CD14-positive monocyte (primary cell): ENCODE measurements at regions not wholly inside any gene's neighbourhood (a gene's known extent, or its start where the extent isn't known, plus 50 kb on each side); places are given as distances from the start of the nearest gene placed in this dataset.

Source experiments
- DNase-seq, 3 donors: peaks; one replicate each; pipeline ENCODE4 v3.0.0-alpha.2; 2011 to 2022
- H2AFZ ChIP-seq: 2 replicates; pipeline ENCODE4 v1.6.0; 2012; ENCODE audit warnings: mild to moderate bottlenecking, low read depth, low read length, inconsistent platforms; ENCODE audit not compliant: insufficient read depth, poor library complexity, severe bottlenecking
- H3K27ac ChIP-seq, 2 donors: 1 replicate in 1 of 2; 2 replicates in 1 of 2; pipeline ENCODE4 v1.5.1; 2012 to 2013; ENCODE audit warnings: low read length in 2 of 2, control low read depth in 1 of 2, inconsistent platforms in 1 of 2, low read depth in 1 of 2, mild to moderate bottlenecking in 1 of 2
- H3K27me3 ChIP-seq, 2 donors: one replicate each; pipeline versions ENCODE4 v1.6.0 to v1.6.1; 2011 to 2013; ENCODE audit warnings: low read length in 2 of 2; ENCODE audit not compliant: control insufficient read depth in 2 of 2, insufficient read depth in 2 of 2
- H3K36me3 ChIP-seq, 2 donors: replicated peaks in 1 of 2; 1 replicate in 1 of 2; 2 replicates in 1 of 2; pipeline versions ENCODE4 v1.5.1 to v1.6.1; 2012 to 2013; ENCODE audit warnings: low read length in 2 of 2, control low read depth in 1 of 2, inconsistent platforms in 1 of 2, mild to moderate bottlenecking in 1 of 2; ENCODE audit not compliant: insufficient read depth in 2 of 2, control insufficient read depth in 1 of 2
- H3K4me1 ChIP-seq, 2 donors: 1 replicate in 1 of 2; 2 replicates in 1 of 2; pipeline versions ENCODE4 v1.5.1 to v1.6.1; 2012 to 2013; ENCODE audit warnings: low read length in 2 of 2, control low read depth in 1 of 2, inconsistent platforms in 1 of 2, mild to moderate bottlenecking in 1 of 2, moderate library complexity in 1 of 2; ENCODE audit not compliant: insufficient read depth in 2 of 2, control insufficient read depth in 1 of 2
- H3K4me2 ChIP-seq: replicated peaks from 2 replicates; pipeline ENCODE3; 2012; ENCODE audit warnings: low read length, moderate library complexity, mild to moderate bottlenecking; ENCODE audit not compliant: poor library complexity, severe bottlenecking; ENCODE audit errors: extremely low read depth
- H3K4me3 ChIP-seq, 3 experiments: fragments of 200-600 bp in 1 of 3; sonication (generic) in 1 of 3; replicated peaks in 1 of 3; 1 replicate in 2 of 3; 2 replicates in 1 of 3; pipeline ENCODE4 v1.5.1; 2011 to 2013; ENCODE audit warnings: low read length in 3 of 3, mild to moderate bottlenecking in 3 of 3, control low read depth in 2 of 3, low read depth in 2 of 3, inconsistent platforms in 1 of 3, moderate library complexity in 1 of 3
- H3K79me2 ChIP-seq: 2 replicates; pipeline ENCODE4 v1.6.0; 2012; ENCODE audit warnings: mild to moderate bottlenecking, control low read depth, inconsistent platforms, low read length, moderate library complexity; ENCODE audit not compliant: insufficient read depth
- H3K9ac ChIP-seq: 2 replicates; pipeline ENCODE4 v1.6.0; 2017; ENCODE audit warnings: low read length, mild to moderate bottlenecking; ENCODE audit not compliant: insufficient read depth, poor library complexity, severe bottlenecking
- H3K9me3 ChIP-seq, 2 donors: replicated peaks in 1 of 2; 1 replicate in 1 of 2; 2 replicates in 1 of 2; pipeline versions ENCODE4 v1.5.1 to v1.6.1; 2012 to 2013; ENCODE audit warnings: low read length in 2 of 2, control low read depth in 1 of 2; ENCODE audit not compliant: control insufficient read depth in 1 of 2, insufficient read depth in 1 of 2
- H4K20me1 ChIP-seq: 2 replicates; pipeline ENCODE4 v1.6.0; 2012; ENCODE audit warnings: mild to moderate bottlenecking, low read length, control low read depth, moderate library complexity; ENCODE audit not compliant: insufficient read depth
- H3K27ac Mint-ChIP-seq, 7 donors: one replicate each; pipeline ENCODE4 v1.8.0; 2020; ENCODE audit warnings: mild to moderate bottlenecking in 7 of 7, mixed read lengths in 7 of 7, moderate library complexity in 6 of 7, inconsistent platforms in 2 of 7
- H3K27me3 Mint-ChIP-seq, 3 donors: one replicate each; pipeline ENCODE4 v1.8.0; 2021 to 2022; ENCODE audit warnings: low read depth in 3 of 3, mild to moderate bottlenecking in 3 of 3, mixed read lengths in 3 of 3, moderate library complexity in 3 of 3, inconsistent platforms in 1 of 3
- H3K36me3 Mint-ChIP-seq, 2 donors: one replicate each; pipeline ENCODE4 v1.8.0; 2020; ENCODE audit warnings: mixed read lengths in 2 of 2, inconsistent platforms in 1 of 2, mild to moderate bottlenecking in 1 of 2
- H3K4me1 Mint-ChIP-seq: one replicate; pipeline ENCODE4 v1.8.0; 2020; ENCODE audit warnings: mild to moderate bottlenecking, mixed read lengths
- H3K4me3 Mint-ChIP-seq, 2 donors: one replicate each; pipeline ENCODE4 v1.8.0; 2020; ENCODE audit warnings: mild to moderate bottlenecking in 2 of 2, mixed read lengths in 2 of 2, moderate library complexity in 1 of 2
- H3K9me3 Mint-ChIP-seq, 7 donors: one replicate each; pipeline ENCODE4 v1.8.0; 2020 to 2022; ENCODE audit warnings: mixed read lengths in 7 of 7, mild to moderate bottlenecking in 6 of 7, moderate library complexity in 6 of 7, inconsistent platforms in 2 of 7
- intact Hi-C, 2 donors: fragments of 100-400 bp; cut with micrococcal nuclease; formaldehyde crosslinking; loops; one replicate each; pipeline versions ENCODE4 v1.15.0 to v1.15.1; 2023
- TF ChIP-seq, protein P1 (sequence below): fragments of 200-600 bp; IDR thresholded peaks from one replicate; pipeline ENCODE4 v1.8.0; 2022; ENCODE audit warnings: antibody characterized with exemption, mild to moderate bottlenecking

- Histone ChIP-seq H3K36me3 (no peaks in the 10 kb centered on the region), H3K27me3 (no peaks in the 10 kb centered on the region), H3K9ac (no peak overlapping the region), H3K4me2 (no peak overlapping the region), H2AFZ (no peak overlapping the region), H3K4me1 (no peaks in the 10 kb centered on the region), H3K9me3 (no peaks in the 10 kb centered on the region), H3K4me3 (no peak overlapping the region), H3K79me2 (no peaks in the 10 kb centered on the region), H4K20me1 (no peaks in the 10 kb centered on the region), H3K27ac (no peak overlapping the region)
- H3K4me3 Mint-ChIP-seq = no peak overlapping the region
- DNase-seq = no peak
- peaks cover 0 to 6% (median 0%) of the 10 kb centered on the region in 7 donors for H3K9me3 Mint-ChIP-seq
- H3K36me3 Mint-ChIP-seq = no peaks in the 10 kb centered on the region
- no peaks in the 10 kb centered on the region for H3K27me3 Mint-ChIP-seq
- no peak overlapping the region for H3K27ac Mint-ChIP-seq
- no peaks in the 10 kb centered on the region for H3K4me1 Mint-ChIP-seq
- intact Hi-C loops = no loop called here
- TF ChIP-seq, protein P1, sequence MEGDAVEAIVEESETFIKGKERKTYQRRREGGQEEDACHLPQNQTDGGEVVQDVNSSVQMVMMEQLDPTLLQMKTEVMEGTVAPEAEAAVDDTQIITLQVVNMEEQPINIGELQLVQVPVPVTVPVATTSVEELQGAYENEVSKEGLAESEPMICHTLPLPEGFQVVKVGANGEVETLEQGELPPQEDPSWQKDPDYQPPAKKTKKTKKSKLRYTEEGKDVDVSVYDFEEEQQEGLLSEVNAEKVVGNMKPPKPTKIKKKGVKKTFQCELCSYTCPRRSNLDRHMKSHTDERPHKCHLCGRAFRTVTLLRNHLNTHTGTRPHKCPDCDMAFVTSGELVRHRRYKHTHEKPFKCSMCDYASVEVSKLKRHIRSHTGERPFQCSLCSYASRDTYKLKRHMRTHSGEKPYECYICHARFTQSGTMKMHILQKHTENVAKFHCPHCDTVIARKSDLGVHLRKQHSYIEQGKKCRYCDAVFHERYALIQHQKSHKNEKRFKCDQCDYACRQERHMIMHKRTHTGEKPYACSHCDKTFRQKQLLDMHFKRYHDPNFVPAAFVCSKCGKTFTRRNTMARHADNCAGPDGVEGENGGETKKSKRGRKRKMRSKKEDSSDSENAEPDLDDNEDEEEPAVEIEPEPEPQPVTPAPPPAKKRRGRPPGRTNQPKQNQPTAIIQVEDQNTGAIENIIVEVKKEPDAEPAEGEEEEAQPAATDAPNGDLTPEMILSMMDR = no peak
Observed at GRCh38 chr1:187110351-187110750, 281.6 kb downstream of the PLA2G4A start.

DNA sequence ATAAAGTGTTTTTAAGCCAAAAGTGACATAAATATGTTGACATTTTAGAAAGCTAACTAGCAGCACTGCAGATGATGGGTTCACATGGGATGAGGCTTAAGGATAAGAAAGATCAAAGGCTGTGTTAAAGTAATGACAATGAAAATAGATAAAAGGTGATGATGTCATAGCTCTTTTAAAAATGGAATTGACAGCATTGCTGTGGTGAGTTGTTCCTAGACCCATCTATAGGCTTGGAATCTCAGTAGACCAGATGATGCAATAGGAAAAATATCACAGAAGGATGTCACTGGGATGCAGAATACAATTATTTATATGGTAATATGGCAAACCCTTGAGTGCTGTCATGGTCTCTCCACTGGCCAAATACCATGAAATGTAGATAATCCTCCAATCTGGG, 286.0 kb downstream of the PLA2G4A start:
- H3K36me3 Mint-ChIP-seq = no peaks in the 10 kb centered on the region
- H4K20me1 ChIP-seq = no peaks in the 10 kb centered on the region
- no peaks in the 10 kb centered on the region for H3K4me1 ChIP-seq
- no peaks in the 10 kb centered on the region for H3K27me3 ChIP-seq
- no peak overlapping the region for H2AFZ ChIP-seq
- no peaks in the 10 kb centered on the region for H3K36me3 ChIP-seq
- H3K4me1 Mint-ChIP-seq = peaks cover 3% of the 10 kb centered on the region
- intact Hi-C loops = no loop called here
- DNase-seq = no peak
- H3K9ac ChIP-seq = no peak overlapping the region
- H3K27ac Mint-ChIP-seq = no peak overlapping the region
- H3K27ac ChIP-seq = no peak overlapping the region
- no peak overlapping the region for H3K4me2 ChIP-seq
- H3K27me3 Mint-ChIP-seq = no peaks in the 10 kb centered on the region
- TF ChIP-seq, protein P1 = no peak
- no peaks in the 10 kb centered on the region for H3K79me2 ChIP-seq
- H3K4me3 ChIP-seq = no peak overlapping the region
- H3K9me3 Mint-ChIP-seq = peaks cover 0 to 11% (median 2%) of the 10 kb centered on the region in 7 donors
- H3K4me3 Mint-ChIP-seq = no peak overlapping the region
- H3K9me3 ChIP-seq = no peaks in the 10 kb centered on the region
